GM23248 (cell line): ENCODE measurements at regions not wholly inside any gene's neighbourhood (a gene's known extent, or its start where the extent isn't known, plus 50 kb on each side); places are given as distances from the start of the nearest gene placed in this dataset.

Experiments used
- DNase-seq: peaks from one replicate; pipeline ENCODE4 v3.0.0-alpha.2; 2015
- H2AFZ ChIP-seq: fragments of 200-600 bp; sonication (generic); 2 replicates; pipeline ENCODE4 v1.6.1; 2016; ENCODE audit warnings: antibody characterized with exemption
- H3F3A ChIP-seq: fragments of 200-600 bp; sonication (generic); 2 replicates; pipeline ENCODE4 v1.6.1; 2016; ENCODE audit warnings: mild to moderate bottlenecking, antibody characterized with exemption, mixed run types; ENCODE audit not compliant: insufficient read depth
- H3K27ac ChIP-seq: fragments of 200-600 bp; sonication (generic); 2 replicates; pipeline ENCODE4 v1.5.1; 2016; ENCODE audit warnings: mild to moderate bottlenecking
- H3K27me3 ChIP-seq: fragments of 200-600 bp; sonication (generic); replicated peaks from 2 replicates; pipeline ENCODE4 v1.6.1; 2016; ENCODE audit warnings: mild to moderate bottlenecking; ENCODE audit not compliant: insufficient read depth
- H3K36me3 ChIP-seq: fragments of 200-600 bp; sonication (generic); 2 replicates; pipeline ENCODE4 v1.6.1; 2016; ENCODE audit warnings: low read depth, mild to moderate bottlenecking
- H3K4me1 ChIP-seq: fragments of 200-600 bp; sonication (generic); 2 replicates; pipeline ENCODE4 v1.6.1; 2016; ENCODE audit warnings: mild to moderate bottlenecking; ENCODE audit not compliant: insufficient read depth
- H3K4me2 ChIP-seq: fragments of 200-600 bp; sonication (generic); one replicate; pipeline ENCODE4 v1.6.1; 2016; ENCODE audit warnings: mild to moderate bottlenecking; ENCODE audit not compliant: unreplicated experiment
- H3K4me3 ChIP-seq: fragments of 200-600 bp; sonication (generic); 2 replicates; pipeline ENCODE4 v1.5.1; 2016; ENCODE audit warnings: mild to moderate bottlenecking
- H3K79me2 ChIP-seq: fragments of 200-600 bp; sonication (generic); 2 replicates; pipeline ENCODE4 v1.6.1; 2016; ENCODE audit warnings: mild to moderate bottlenecking; ENCODE audit not compliant: insufficient read depth
- H3K9ac ChIP-seq: fragments of 200-600 bp; sonication (generic); 2 replicates; pipeline ENCODE4 v1.6.1; 2016; ENCODE audit warnings: mild to moderate bottlenecking
- H3K9me2 ChIP-seq: fragments of 200-600 bp; sonication (generic); 2 replicates; pipeline ENCODE4 v1.6.1; 2016; ENCODE audit warnings: mixed run types, mild to moderate bottlenecking, moderate library complexity; ENCODE audit not compliant: insufficient read depth
- H3K9me3 ChIP-seq: fragments of 200-600 bp; sonication (generic); one replicate; pipeline ENCODE4 v1.6.1; 2017; ENCODE audit warnings: low read depth
- H4K20me1 ChIP-seq: fragments of 200-600 bp; sonication (generic); 2 replicates; pipeline ENCODE4 v1.6.0; 2016; ENCODE audit not compliant: insufficient read depth
- EZH2 ChIP-seq: fragments of 200-600 bp; sonication (generic); IDR thresholded peaks from 2 replicates; pipeline ENCODE4 v1.6.1; 2018; ENCODE audit warnings: antibody characterized with exemption, mild to moderate bottlenecking; ENCODE audit not compliant: insufficient read depth, poor library complexity, severe bottlenecking
- EZH2phosphoT487 ChIP-seq: fragments of 200-600 bp; sonication (generic); IDR thresholded peaks from 2 replicates; pipeline ENCODE4 v1.6.1; 2018; ENCODE audit warnings: antibody characterized with exemption, moderate library complexity, mild to moderate bottlenecking, low read depth; ENCODE audit not compliant: insufficient read depth
- WGBS, 2 experiments: methylation state at CpG; one replicate each; pipeline ENCODE4 v1.1.6; 2015 to 2017; ENCODE audit warnings: low lambda C conversion rate in 2 of 2, low coverage in 1 of 2; ENCODE audit errors: missing lambda C conversion rate in 2 of 2; 5-methylcytosine and 5-hydroxymethylcytosine counted together
- in situ Hi-C: fragments of 300-500 bp; cut with MboI; formaldehyde crosslinking; loops from 2 replicates; pipeline ENCODE4 v1.15.0; 2020

DNA sequence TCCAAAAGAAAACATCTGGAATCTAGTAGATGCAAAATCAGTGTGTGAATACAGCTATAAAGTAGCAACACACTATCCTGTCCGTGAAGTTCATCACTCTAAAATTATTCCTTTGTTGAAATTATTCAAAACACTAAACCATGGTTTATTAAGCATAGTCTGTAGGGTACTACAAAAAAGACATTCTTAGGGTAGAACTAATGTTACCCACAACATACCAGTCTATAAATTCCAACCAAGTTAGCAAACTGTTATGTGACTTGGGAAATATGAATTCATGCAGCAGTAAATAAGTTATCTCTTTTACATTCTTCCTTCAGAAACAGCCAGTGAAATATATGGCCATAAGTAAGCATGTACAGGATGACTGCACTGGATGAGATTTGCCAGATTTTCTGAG lies 580.3 kb upstream of the ADGRB3 start:
- Histone ChIP-seq H3K9me2 (no peaks in the 10 kb centered on the region), H3K9me3 (no peaks in the 10 kb centered on the region), H3K79me2 (no peaks in the 10 kb centered on the region), H3F3A (no peaks in the 10 kb centered on the region), H4K20me1 (no peaks in the 10 kb centered on the region), H3K36me3 (no peaks in the 10 kb centered on the region), H3K4me2 (no peak overlapping the region), H2AFZ (no peak overlapping the region), H3K4me3 (no peak overlapping the region), H3K27ac (no peak overlapping the region), H3K9ac (no peak overlapping the region), H3K4me1 (no peaks in the 10 kb centered on the region), H3K27me3 (no peaks in the 10 kb centered on the region)
- 0 to 8% methylated on average over 1 of the region's 1 CpG for WGBS, 2 experiments
- in situ Hi-C loops, result no loop called here
- DNase-seq, result no peak
- no peak for TF ChIP-seq EZH2
- no peak for TF ChIP-seq EZH2phosphoT487

GRCh38 chr6:68053805-68054373 lies 581.2 kb upstream of the ADGRB3 start:
- Histone ChIP-seq H3K9ac (no peak overlapping the region), H3K4me3 (no peak overlapping the region), H3K9me2 (no peaks in the 10 kb centered on the region), H2AFZ (no peak overlapping the region), H3K4me1 (no peaks in the 10 kb centered on the region), H3K4me2 (no peak overlapping the region), H3K79me2 (no peaks in the 10 kb centered on the region), H3F3A (no peaks in the 10 kb centered on the region), H3K27ac (no peak overlapping the region), H3K9me3 (no peaks in the 10 kb centered on the region), H3K36me3 (no peaks in the 10 kb centered on the region), H3K27me3 (no peaks in the 10 kb centered on the region), H4K20me1 (no peaks in the 10 kb centered on the region)
- no peak for TF ChIP-seq EZH2phosphoT487
- TF ChIP-seq EZH2, result no peak
- no peak for DNase-seq
- in situ Hi-C loops, result no loop called here
- WGBS, 2 experiments, result 5 to 7% methylated on average over 4 of the region's 4 CpGs

DNA sequence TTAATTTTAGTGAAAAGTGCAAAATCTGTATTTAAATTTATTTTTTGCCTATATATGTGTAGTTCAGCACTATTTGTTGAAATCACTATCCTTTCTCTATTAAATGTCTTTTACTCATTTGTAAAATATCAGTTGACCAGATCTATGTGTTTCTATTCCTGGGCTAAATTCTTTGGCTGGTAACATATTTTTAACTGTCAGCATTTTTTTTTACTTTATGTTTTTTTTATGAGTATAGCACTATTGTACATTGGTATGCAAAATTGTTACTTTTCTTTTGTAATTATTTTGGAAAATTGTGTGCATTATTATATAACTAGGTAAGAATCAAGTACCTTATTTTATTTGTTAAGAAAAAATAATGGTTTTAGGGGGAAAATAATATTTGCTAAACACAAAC lies 582.8 kb upstream of the ADGRB3 start:
- no peak for DNase-seq
- Histone ChIP-seq H3K79me2 (no peaks in the 10 kb centered on the region), H3K9me2 (no peaks in the 10 kb centered on the region), H3K9me3 (peaks cover 4% of the 10 kb centered on the region), H3K27ac (no peak overlapping the region), H4K20me1 (no peaks in the 10 kb centered on the region), H3K4me3 (no peak overlapping the region), H3F3A (no peaks in the 10 kb centered on the region), H3K4me1 (no peaks in the 10 kb centered on the region), H3K36me3 (no peaks in the 10 kb centered on the region), H2AFZ (no peak overlapping the region), H3K4me2 (no peak overlapping the region), H3K9ac (no peak overlapping the region), H3K27me3 (no peaks in the 10 kb centered on the region)
- TF ChIP-seq EZH2phosphoT487 (no peak), EZH2 (no peak)
- in situ Hi-C loops, result no loop called here

GRCh38 chr6:68049562-68049961 lies 585.5 kb upstream of the ADGRB3 start:
- Histone ChIP-seq H3K9ac (no peak overlapping the region), H2AFZ (no peak overlapping the region), H3K79me2 (no peaks in the 10 kb centered on the region), H3K4me3 (no peak overlapping the region), H3K9me3 (peaks cover 4% of the 10 kb centered on the region), H3K27me3 (no peaks in the 10 kb centered on the region), H3K4me2 (no peak overlapping the region), H3K36me3 (no peaks in the 10 kb centered on the region), H3F3A (no peaks in the 10 kb centered on the region), H4K20me1 (no peaks in the 10 kb centered on the region), H3K27ac (no peak overlapping the region), H3K9me2 (no peaks in the 10 kb centered on the region), H3K4me1 (no peaks in the 10 kb centered on the region)
- TF ChIP-seq EZH2phosphoT487 (no peak), EZH2 (no peak)
- in situ Hi-C loops, result no loop called here
- DNase-seq, result no peak
- 54 to 55% methylated on average over 5 of the region's 5 CpGs for WGBS, 2 experiments

DNA sequence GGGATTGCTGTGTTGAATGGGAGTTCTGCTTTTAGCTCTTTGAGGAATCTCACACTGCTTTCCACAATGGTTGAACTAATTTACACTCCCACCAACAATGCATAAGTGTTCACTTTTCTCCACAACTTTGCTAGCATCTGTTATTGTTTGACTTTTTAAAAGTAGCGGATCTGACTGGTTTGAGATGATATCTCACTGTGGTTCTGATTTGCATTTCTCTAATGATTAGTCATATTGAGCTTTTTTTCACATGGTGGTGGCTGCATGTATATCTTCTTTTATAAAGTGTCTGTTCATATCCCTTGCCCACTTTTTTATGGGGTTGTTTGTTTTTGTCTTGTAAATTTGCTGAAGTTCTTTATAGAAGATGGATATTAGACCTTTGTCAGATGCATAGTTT lies 588.3 kb upstream of the ADGRB3 start:
- Histone ChIP-seq H3K27ac (no peak overlapping the region), H3K4me1 (no peaks in the 10 kb centered on the region), H4K20me1 (no peaks in the 10 kb centered on the region), H3K4me2 (no peak overlapping the region), H3K36me3 (no peaks in the 10 kb centered on the region), H3K9me2 (no peaks in the 10 kb centered on the region), H3K9me3 (peaks cover 9% of the 10 kb centered on the region), H3K4me3 (no peak overlapping the region), H3K27me3 (no peaks in the 10 kb centered on the region), H3K79me2 (no peaks in the 10 kb centered on the region), H3F3A (no peaks in the 10 kb centered on the region), H3K9ac (no peak overlapping the region), H2AFZ (no peak overlapping the region)
- in situ Hi-C loops, result no loop called here
- no peak for TF ChIP-seq EZH2phosphoT487
- no peak for TF ChIP-seq EZH2
- no peak for DNase-seq
- WGBS, 2 experiments, result 8 to 22% methylated on average over 1 of the region's 1 CpG
